Liver (tissue), 8 donors: ENCODE measurements at regions not wholly inside any gene's neighbourhood (a gene's known extent, or its start where the extent isn't known, plus 50 kb on each side); places are given as distances from the start of the nearest gene placed in this dataset.

ENCODE experiments used
- DNase-seq: peaks from one replicate; pipeline ENCODE4 v3.0.0-alpha.2; 2017; ENCODE audit warnings: low spot score
- H3K27ac ChIP-seq, 2 donors: one replicate each; pipeline ENCODE4 v1.7.0; 2013; ENCODE audit warnings: inconsistent platforms in 2 of 2, low read length in 2 of 2, control low read depth in 1 of 2, low read depth in 1 of 2, mild to moderate bottlenecking in 1 of 2
- H3K27me3 ChIP-seq, 4 donors: one replicate each; pipeline versions ENCODE4 v1.6.1 to v1.7.0; 2013; ENCODE audit warnings: low read length in 3 of 4, inconsistent platforms in 1 of 4, mild to moderate bottlenecking in 1 of 4, moderate library complexity in 1 of 4; ENCODE audit not compliant: control insufficient read depth in 4 of 4, insufficient read depth in 4 of 4
- H3K36me3 ChIP-seq, 4 donors: one replicate each; pipeline versions ENCODE4 v1.6.1 to v1.7.0; 2013; ENCODE audit warnings: low read length in 3 of 4, mild to moderate bottlenecking in 3 of 4, low read depth in 1 of 4, moderate library complexity in 1 of 4; ENCODE audit not compliant: control insufficient read depth in 4 of 4, insufficient read depth in 3 of 4
- H3K4me1 ChIP-seq, 4 donors: one replicate each; pipeline versions ENCODE4 v1.6.1 to v1.7.0; 2013; ENCODE audit warnings: low read length in 3 of 4, mild to moderate bottlenecking in 3 of 4, moderate library complexity in 1 of 4; ENCODE audit not compliant: control insufficient read depth in 4 of 4, insufficient read depth in 4 of 4
- H3K4me3 ChIP-seq, 3 donors: one replicate each; pipeline versions ENCODE4 v1.6.1 to v1.7.0; 2013; ENCODE audit warnings: low read length in 3 of 3, control low read depth in 1 of 3, low read depth in 1 of 3, mild to moderate bottlenecking in 1 of 3
- H3K9ac ChIP-seq, 2 donors: one replicate each; pipeline ENCODE4 v1.7.0; 2013; ENCODE audit warnings: low read length in 2 of 2, mild to moderate bottlenecking in 2 of 2, moderate library complexity in 2 of 2, control low read depth in 1 of 2, low read depth in 1 of 2
- H3K9me3 ChIP-seq, 4 donors: one replicate each; pipeline versions ENCODE4 v1.6.1 to v1.7.0; 2013; ENCODE audit warnings: low read length in 3 of 4; ENCODE audit not compliant: control insufficient read depth in 4 of 4
- EGR1 ChIP-seq, 2 donors: IDR thresholded peaks; 2 replicates each; pipeline ENCODE4 v1.6.1; 2016 to 2018; ENCODE audit warnings: antibody characterized with exemption in 2 of 2, low read depth in 2 of 2
- FOXA2 ChIP-seq: IDR thresholded peaks from 2 replicates; pipeline ENCODE4 v1.6.1; 2016; ENCODE audit warnings: antibody characterized with exemption
- GABPA ChIP-seq, 2 donors: IDR thresholded peaks in 1 of 2; conservative IDR thresholded peaks in 1 of 2; 2 replicates each; pipeline ENCODE4 v1.6.1; 2016; ENCODE audit warnings: antibody characterized with exemption in 2 of 2, mild to moderate bottlenecking in 1 of 2, moderate library complexity in 1 of 2
- HNF4A ChIP-seq, 2 donors: conservative IDR thresholded peaks; 2 replicates each; pipeline ENCODE4 v1.6.1; 2016; ENCODE audit warnings: antibody characterized with exemption in 2 of 2, mild to moderate bottlenecking in 2 of 2
- HNF4G ChIP-seq: IDR thresholded peaks from 2 replicates; pipeline ENCODE4 v1.6.1; 2016; ENCODE audit warnings: antibody characterized with exemption
- JUND ChIP-seq, 2 donors: IDR thresholded peaks; 2 replicates each; pipeline ENCODE4 v1.6.1; 2016; ENCODE audit warnings: antibody characterized with exemption in 2 of 2
- NR2F2 ChIP-seq: IDR thresholded peaks from 2 replicates; pipeline ENCODE4 v1.6.1; 2016; ENCODE audit warnings: antibody characterized with exemption
- RAD21 ChIP-seq, 2 donors: IDR thresholded peaks; 2 replicates each; pipeline ENCODE4 v1.6.1; 2016; ENCODE audit warnings: antibody characterized with exemption in 2 of 2, mild to moderate bottlenecking in 2 of 2
- RXRA ChIP-seq, 2 donors: IDR thresholded peaks; 2 replicates each; pipeline ENCODE4 v1.6.1; 2017 to 2018; ENCODE audit warnings: antibody characterized with exemption in 2 of 2, mild to moderate bottlenecking in 1 of 2
- SP1 ChIP-seq: IDR thresholded peaks from 2 replicates; pipeline ENCODE4 v1.6.1; 2018; ENCODE audit warnings: antibody characterized with exemption, mild to moderate bottlenecking
- TAF1 ChIP-seq: conservative IDR thresholded peaks from 2 replicates; pipeline ENCODE4 v1.6.1; 2016; ENCODE audit warnings: antibody characterized with exemption, mild to moderate bottlenecking
- WGBS: extraction: QIAGEN DNeasy Blood & Tissue Kit; methylation state at CpG from one replicate; pipeline ENCODE4 v1.1.7; 2013; 5-methylcytosine and 5-hydroxymethylcytosine counted together
- TF ChIP-seq, protein P1 (sequence below): IDR thresholded peaks from 2 replicates; pipeline ENCODE4 v1.6.1; 2016; ENCODE audit warnings: antibody characterized with exemption
- TF ChIP-seq, protein P2 (sequence below): IDR thresholded peaks from 2 replicates; pipeline ENCODE4 v1.6.1; 2016; ENCODE audit warnings: antibody characterized with exemption
- TF ChIP-seq, protein P3 (sequence below): IDR thresholded peaks from 2 replicates; pipeline ENCODE4 v1.6.1; 2016; ENCODE audit warnings: antibody characterized with exemption
- TF ChIP-seq, protein P4 (sequence below): fragments of 150-350 bp; IDR thresholded peaks from 2 replicates; pipeline ENCODE4 v1.5.1; 2017; ENCODE audit warnings: improper control_type of control experiment, low read depth, low read length; ENCODE audit not compliant: missing input control
- TF ChIP-seq, protein P5 (sequence below): IDR thresholded peaks from 2 replicates; pipeline ENCODE4 v1.6.1; 2016; ENCODE audit warnings: antibody characterized with exemption, mild to moderate bottlenecking
- donor health status: healthy.
- donor health status: healthy.
- donor health status: healthy.
- donor health status: healthy.
- donor health status: healthy.

DNA sequence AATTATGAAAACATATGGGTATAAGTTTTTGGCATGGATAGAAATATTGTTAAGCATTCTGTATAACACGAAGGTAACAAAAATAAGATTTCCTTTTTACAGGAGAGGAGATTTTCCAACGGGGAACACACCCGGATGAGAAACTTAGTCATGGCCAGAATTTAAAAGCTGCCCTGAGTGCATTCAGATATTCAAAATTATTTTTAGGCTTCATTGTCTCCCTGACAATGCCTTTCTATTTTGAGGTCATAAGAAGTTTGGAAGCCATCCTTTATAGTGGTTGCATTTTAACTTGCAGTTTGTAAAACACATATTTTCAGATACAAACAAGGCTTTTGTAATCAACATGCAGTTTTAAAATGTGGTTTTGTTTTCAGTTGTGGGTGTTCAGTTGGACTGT, 357.5 kb upstream of the FAM47C start:
- H3K36me3 ChIP-seq, result no peaks in the 10 kb centered on the region
- H3K27ac ChIP-seq, result no peak overlapping the region
- TF ChIP-seq, protein P1, sequence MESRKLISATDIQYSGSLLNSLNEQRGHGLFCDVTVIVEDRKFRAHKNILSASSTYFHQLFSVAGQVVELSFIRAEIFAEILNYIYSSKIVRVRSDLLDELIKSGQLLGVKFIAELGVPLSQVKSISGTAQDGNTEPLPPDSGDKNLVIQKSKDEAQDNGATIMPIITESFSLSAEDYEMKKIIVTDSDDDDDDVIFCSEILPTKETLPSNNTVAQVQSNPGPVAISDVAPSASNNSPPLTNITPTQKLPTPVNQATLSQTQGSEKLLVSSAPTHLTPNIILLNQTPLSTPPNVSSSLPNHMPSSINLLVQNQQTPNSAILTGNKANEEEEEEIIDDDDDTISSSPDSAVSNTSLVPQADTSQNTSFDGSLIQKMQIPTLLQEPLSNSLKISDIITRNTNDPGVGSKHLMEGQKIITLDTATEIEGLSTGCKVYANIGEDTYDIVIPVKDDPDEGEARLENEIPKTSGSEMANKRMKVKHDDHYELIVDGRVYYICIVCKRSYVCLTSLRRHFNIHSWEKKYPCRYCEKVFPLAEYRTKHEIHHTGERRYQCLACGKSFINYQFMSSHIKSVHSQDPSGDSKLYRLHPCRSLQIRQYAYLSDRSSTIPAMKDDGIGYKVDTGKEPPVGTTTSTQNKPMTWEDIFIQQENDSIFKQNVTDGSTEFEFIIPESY, result no peak
- no peak for TF ChIP-seq TAF1
- no peak for TF ChIP-seq RXRA (IDR thresholded peaks at IDR 0.05)
- TF ChIP-seq HNF4A (conservative IDR thresholded peaks at IDR 0.05), result no peak
- no peak for TF ChIP-seq EGR1 (IDR thresholded peaks at IDR 0.05; ENCODE audit: low read depth in 2 of 2)
- TF ChIP-seq, protein P2, sequence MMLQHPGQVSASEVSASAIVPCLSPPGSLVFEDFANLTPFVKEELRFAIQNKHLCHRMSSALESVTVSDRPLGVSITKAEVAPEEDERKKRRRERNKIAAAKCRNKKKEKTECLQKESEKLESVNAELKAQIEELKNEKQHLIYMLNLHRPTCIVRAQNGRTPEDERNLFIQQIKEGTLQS, result no peak
- TF ChIP-seq, protein P3, sequence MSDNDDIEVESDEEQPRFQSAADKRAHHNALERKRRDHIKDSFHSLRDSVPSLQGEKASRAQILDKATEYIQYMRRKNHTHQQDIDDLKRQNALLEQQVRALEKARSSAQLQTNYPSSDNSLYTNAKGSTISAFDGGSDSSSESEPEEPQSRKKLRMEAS, result no peak
- TF ChIP-seq RAD21 (IDR thresholded peaks at IDR 0.05), result no peak
- TF ChIP-seq GABPA (IDR thresholded peaks at IDR 0.05 in 1 of 2, conservative IDR thresholded peaks at IDR 0.05 in 1 of 2), result no peak
- no peak for TF ChIP-seq NR2F2
- TF ChIP-seq, protein P4, sequence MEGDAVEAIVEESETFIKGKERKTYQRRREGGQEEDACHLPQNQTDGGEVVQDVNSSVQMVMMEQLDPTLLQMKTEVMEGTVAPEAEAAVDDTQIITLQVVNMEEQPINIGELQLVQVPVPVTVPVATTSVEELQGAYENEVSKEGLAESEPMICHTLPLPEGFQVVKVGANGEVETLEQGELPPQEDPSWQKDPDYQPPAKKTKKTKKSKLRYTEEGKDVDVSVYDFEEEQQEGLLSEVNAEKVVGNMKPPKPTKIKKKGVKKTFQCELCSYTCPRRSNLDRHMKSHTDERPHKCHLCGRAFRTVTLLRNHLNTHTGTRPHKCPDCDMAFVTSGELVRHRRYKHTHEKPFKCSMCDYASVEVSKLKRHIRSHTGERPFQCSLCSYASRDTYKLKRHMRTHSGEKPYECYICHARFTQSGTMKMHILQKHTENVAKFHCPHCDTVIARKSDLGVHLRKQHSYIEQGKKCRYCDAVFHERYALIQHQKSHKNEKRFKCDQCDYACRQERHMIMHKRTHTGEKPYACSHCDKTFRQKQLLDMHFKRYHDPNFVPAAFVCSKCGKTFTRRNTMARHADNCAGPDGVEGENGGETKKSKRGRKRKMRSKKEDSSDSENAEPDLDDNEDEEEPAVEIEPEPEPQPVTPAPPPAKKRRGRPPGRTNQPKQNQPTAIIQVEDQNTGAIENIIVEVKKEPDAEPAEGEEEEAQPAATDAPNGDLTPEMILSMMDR, result no peak
- TF ChIP-seq HNF4G, result no peak
- TF ChIP-seq SP1, result no peak
- TF ChIP-seq, protein P5, sequence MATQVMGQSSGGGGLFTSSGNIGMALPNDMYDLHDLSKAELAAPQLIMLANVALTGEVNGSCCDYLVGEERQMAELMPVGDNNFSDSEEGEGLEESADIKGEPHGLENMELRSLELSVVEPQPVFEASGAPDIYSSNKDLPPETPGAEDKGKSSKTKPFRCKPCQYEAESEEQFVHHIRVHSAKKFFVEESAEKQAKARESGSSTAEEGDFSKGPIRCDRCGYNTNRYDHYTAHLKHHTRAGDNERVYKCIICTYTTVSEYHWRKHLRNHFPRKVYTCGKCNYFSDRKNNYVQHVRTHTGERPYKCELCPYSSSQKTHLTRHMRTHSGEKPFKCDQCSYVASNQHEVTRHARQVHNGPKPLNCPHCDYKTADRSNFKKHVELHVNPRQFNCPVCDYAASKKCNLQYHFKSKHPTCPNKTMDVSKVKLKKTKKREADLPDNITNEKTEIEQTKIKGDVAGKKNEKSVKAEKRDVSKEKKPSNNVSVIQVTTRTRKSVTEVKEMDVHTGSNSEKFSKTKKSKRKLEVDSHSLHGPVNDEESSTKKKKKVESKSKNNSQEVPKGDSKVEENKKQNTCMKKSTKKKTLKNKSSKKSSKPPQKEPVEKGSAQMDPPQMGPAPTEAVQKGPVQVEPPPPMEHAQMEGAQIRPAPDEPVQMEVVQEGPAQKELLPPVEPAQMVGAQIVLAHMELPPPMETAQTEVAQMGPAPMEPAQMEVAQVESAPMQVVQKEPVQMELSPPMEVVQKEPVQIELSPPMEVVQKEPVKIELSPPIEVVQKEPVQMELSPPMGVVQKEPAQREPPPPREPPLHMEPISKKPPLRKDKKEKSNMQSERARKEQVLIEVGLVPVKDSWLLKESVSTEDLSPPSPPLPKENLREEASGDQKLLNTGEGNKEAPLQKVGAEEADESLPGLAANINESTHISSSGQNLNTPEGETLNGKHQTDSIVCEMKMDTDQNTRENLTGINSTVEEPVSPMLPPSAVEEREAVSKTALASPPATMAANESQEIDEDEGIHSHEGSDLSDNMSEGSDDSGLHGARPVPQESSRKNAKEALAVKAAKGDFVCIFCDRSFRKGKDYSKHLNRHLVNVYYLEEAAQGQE, result no peak
- no peak for TF ChIP-seq JUND (IDR thresholded peaks at IDR 0.05)
- WGBS, result 23% methylated on average over 3 of the region's 3 CpGs
- no peaks in the 10 kb centered on the region for H3K27me3 ChIP-seq
- DNase-seq, result no peak
- no peak overlapping the region for H3K9ac ChIP-seq
- H3K4me1 ChIP-seq, result no peaks in the 10 kb centered on the region
- H3K9me3 ChIP-seq, result no peaks in the 10 kb centered on the region
- no peak overlapping the region for H3K4me3 ChIP-seq

DNA sequence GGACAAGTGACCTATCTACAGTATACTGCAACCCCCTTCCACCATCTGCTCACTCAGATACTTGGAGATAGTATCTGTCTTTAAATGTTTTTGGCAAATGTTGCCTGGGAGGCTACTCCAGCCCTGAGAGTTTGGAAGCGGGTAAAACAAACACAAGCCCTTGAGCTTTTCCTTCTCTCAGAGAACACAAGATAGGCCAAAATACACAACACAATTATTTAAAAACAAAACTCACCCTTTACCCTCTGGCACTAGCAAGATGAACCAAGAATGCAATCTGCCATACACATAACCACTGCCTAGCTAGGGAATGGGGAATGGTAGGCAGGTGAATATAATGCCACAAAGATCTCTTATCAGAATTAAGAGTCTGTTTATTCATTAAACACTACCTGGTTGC, 324.7 kb upstream of the FAM47C start:
- WGBS, result 27% methylated on average over 1 of the region's 1 CpG
- Histone ChIP-seq H3K9ac (no peak overlapping the region), H3K4me3 (no peak overlapping the region), H3K9me3 (no peaks in the 10 kb centered on the region), H3K27ac (no peak overlapping the region), H3K4me1 (no peaks in the 10 kb centered on the region), H3K27me3 (no peaks in the 10 kb centered on the region), H3K36me3 (no peaks in the 10 kb centered on the region)
- TF ChIP-seq HNF4A (conservative IDR thresholded peaks at IDR 0.05) (no peak), FOXA2 (no peak), EGR1 (IDR thresholded peaks at IDR 0.05; ENCODE audit: low read depth in 2 of 2) (no peak), HNF4G (no peak), SP1 (no peak), TAF1 (no peak), RXRA (IDR thresholded peaks at IDR 0.05) (no peak), JUND (IDR thresholded peaks at IDR 0.05) (no peak)
- TF ChIP-seq, protein P4, result no peak
- TF ChIP-seq, protein P5, result no peak
- no peak for DNase-seq
